CD14-positive monocyte (primary cell): ENCODE measurements at regions not wholly inside any gene's neighbourhood (a gene's known extent, or its start where the extent isn't known, plus 50 kb on each side); places are given as distances from the start of the nearest gene placed in this dataset.

Experiments used
- DNase-seq, 3 donors: peaks; one replicate each; pipeline ENCODE4 v3.0.0-alpha.2; 2011 to 2022
- H2AFZ ChIP-seq: 2 replicates; pipeline ENCODE4 v1.6.0; 2012; ENCODE audit warnings: mild to moderate bottlenecking, low read depth, low read length, inconsistent platforms; ENCODE audit not compliant: insufficient read depth, poor library complexity, severe bottlenecking
- H3K27ac ChIP-seq, 2 donors: 1 replicate in 1 of 2; 2 replicates in 1 of 2; pipeline ENCODE4 v1.5.1; 2012 to 2013; ENCODE audit warnings: low read length in 2 of 2, control low read depth in 1 of 2, inconsistent platforms in 1 of 2, low read depth in 1 of 2, mild to moderate bottlenecking in 1 of 2
- H3K27me3 ChIP-seq, 2 donors: one replicate each; pipeline versions ENCODE4 v1.6.0 to v1.6.1; 2011 to 2013; ENCODE audit warnings: low read length in 2 of 2; ENCODE audit not compliant: control insufficient read depth in 2 of 2, insufficient read depth in 2 of 2
- H3K36me3 ChIP-seq, 2 donors: replicated peaks in 1 of 2; 1 replicate in 1 of 2; 2 replicates in 1 of 2; pipeline versions ENCODE4 v1.5.1 to v1.6.1; 2012 to 2013; ENCODE audit warnings: low read length in 2 of 2, control low read depth in 1 of 2, inconsistent platforms in 1 of 2, mild to moderate bottlenecking in 1 of 2; ENCODE audit not compliant: insufficient read depth in 2 of 2, control insufficient read depth in 1 of 2
- H3K4me1 ChIP-seq, 2 donors: 1 replicate in 1 of 2; 2 replicates in 1 of 2; pipeline versions ENCODE4 v1.5.1 to v1.6.1; 2012 to 2013; ENCODE audit warnings: low read length in 2 of 2, control low read depth in 1 of 2, inconsistent platforms in 1 of 2, mild to moderate bottlenecking in 1 of 2, moderate library complexity in 1 of 2; ENCODE audit not compliant: insufficient read depth in 2 of 2, control insufficient read depth in 1 of 2
- H3K4me2 ChIP-seq: replicated peaks from 2 replicates; pipeline ENCODE3; 2012; ENCODE audit warnings: low read length, moderate library complexity, mild to moderate bottlenecking; ENCODE audit not compliant: poor library complexity, severe bottlenecking; ENCODE audit errors: extremely low read depth
- H3K4me3 ChIP-seq, 3 experiments: fragments of 200-600 bp in 1 of 3; sonication (generic) in 1 of 3; replicated peaks in 1 of 3; 1 replicate in 2 of 3; 2 replicates in 1 of 3; pipeline ENCODE4 v1.5.1; 2011 to 2013; ENCODE audit warnings: low read length in 3 of 3, mild to moderate bottlenecking in 3 of 3, control low read depth in 2 of 3, low read depth in 2 of 3, inconsistent platforms in 1 of 3, moderate library complexity in 1 of 3
- H3K79me2 ChIP-seq: 2 replicates; pipeline ENCODE4 v1.6.0; 2012; ENCODE audit warnings: mild to moderate bottlenecking, control low read depth, inconsistent platforms, low read length, moderate library complexity; ENCODE audit not compliant: insufficient read depth
- H3K9ac ChIP-seq: 2 replicates; pipeline ENCODE4 v1.6.0; 2017; ENCODE audit warnings: low read length, mild to moderate bottlenecking; ENCODE audit not compliant: insufficient read depth, poor library complexity, severe bottlenecking
- H3K9me3 ChIP-seq, 2 donors: replicated peaks in 1 of 2; 1 replicate in 1 of 2; 2 replicates in 1 of 2; pipeline versions ENCODE4 v1.5.1 to v1.6.1; 2012 to 2013; ENCODE audit warnings: low read length in 2 of 2, control low read depth in 1 of 2; ENCODE audit not compliant: control insufficient read depth in 1 of 2, insufficient read depth in 1 of 2
- H4K20me1 ChIP-seq: 2 replicates; pipeline ENCODE4 v1.6.0; 2012; ENCODE audit warnings: mild to moderate bottlenecking, low read length, control low read depth, moderate library complexity; ENCODE audit not compliant: insufficient read depth
- H3K27ac Mint-ChIP-seq, 7 donors: one replicate each; pipeline ENCODE4 v1.8.0; 2020; ENCODE audit warnings: mild to moderate bottlenecking in 7 of 7, mixed read lengths in 7 of 7, moderate library complexity in 6 of 7, inconsistent platforms in 2 of 7
- H3K27me3 Mint-ChIP-seq, 3 donors: one replicate each; pipeline ENCODE4 v1.8.0; 2021 to 2022; ENCODE audit warnings: low read depth in 3 of 3, mild to moderate bottlenecking in 3 of 3, mixed read lengths in 3 of 3, moderate library complexity in 3 of 3, inconsistent platforms in 1 of 3
- H3K36me3 Mint-ChIP-seq, 2 donors: one replicate each; pipeline ENCODE4 v1.8.0; 2020; ENCODE audit warnings: mixed read lengths in 2 of 2, inconsistent platforms in 1 of 2, mild to moderate bottlenecking in 1 of 2
- H3K4me1 Mint-ChIP-seq: one replicate; pipeline ENCODE4 v1.8.0; 2020; ENCODE audit warnings: mild to moderate bottlenecking, mixed read lengths
- H3K4me3 Mint-ChIP-seq, 2 donors: one replicate each; pipeline ENCODE4 v1.8.0; 2020; ENCODE audit warnings: mild to moderate bottlenecking in 2 of 2, mixed read lengths in 2 of 2, moderate library complexity in 1 of 2
- H3K9me3 Mint-ChIP-seq, 7 donors: one replicate each; pipeline ENCODE4 v1.8.0; 2020 to 2022; ENCODE audit warnings: mixed read lengths in 7 of 7, mild to moderate bottlenecking in 6 of 7, moderate library complexity in 6 of 7, inconsistent platforms in 2 of 7
- CTCF ChIP-seq: fragments of 200-600 bp; IDR thresholded peaks from one replicate; pipeline ENCODE4 v1.8.0; 2022; ENCODE audit warnings: antibody characterized with exemption, mild to moderate bottlenecking
- WGBS: methylation state at CpG from one replicate; pipeline ENCODE4 v1.1.5; 2013; ENCODE audit warnings: missing lambda C conversion rate; ENCODE audit not compliant: insufficient coverage; 5-methylcytosine and 5-hydroxymethylcytosine counted together
- intact Hi-C, 2 donors: fragments of 100-400 bp; cut with micrococcal nuclease; formaldehyde crosslinking; loops; one replicate each; pipeline versions ENCODE4 v1.15.0 to v1.15.1; 2023

GRCh38 chr10:88090568-88091214, 227.3 kb downstream of the PTEN start:
- Mint-ChIP-seq H3K4me1 (peaks cover 60% of the 10 kb centered on the region), H3K4me3 (peak overlapping the region in 1 of 2 donors; percentile 37), H3K36me3 (no peaks in the 10 kb centered on the region), H3K9me3 (peaks cover 0 to 3% (median 0%) of the 10 kb centered on the region in 7 donors), H3K27ac (peak overlapping the region; percentile 54 to 92 (median 87)), H3K27me3 (peaks cover 0 to 2% (median 0%) of the 10 kb centered on the region in 3 donors)
- Histone ChIP-seq H3K4me2 (peak overlapping the region; percentile 24), H3K4me3 (peak overlapping the region in 1 of 3 experiments; percentile 1), H2AFZ (peak overlapping the region; percentile 36), H3K27me3 (no peaks in the 10 kb centered on the region), H3K27ac (peak overlapping the region in 1 of 2 donors; percentile 35), H4K20me1 (no peaks in the 10 kb centered on the region), H3K9me3 (no peaks in the 10 kb centered on the region), H3K9ac (no peak overlapping the region), H3K79me2 (no peaks in the 10 kb centered on the region), H3K36me3 (no peaks in the 10 kb centered on the region), H3K4me1 (peaks cover 43 to 49% of the 10 kb centered on the region in 2 donors)
- DNase-seq, result peak in 1 of 3 donors; percentile 45
- intact Hi-C loops, result no loop called here
- WGBS, result 28% methylated on average over 7 of the region's 7 CpGs
- TF ChIP-seq CTCF, result no peak

- Histone ChIP-seq H3K36me3 (no peaks in the 10 kb centered on the region), H4K20me1 (no peaks in the 10 kb centered on the region), H3K4me1 (peaks cover 43 to 52% of the 10 kb centered on the region in 2 donors), H3K9me3 (no peaks in the 10 kb centered on the region), H3K4me2 (peak overlapping the region; percentile 18), H3K27ac (peak overlapping the region in 1 of 2 donors; percentile 35), H2AFZ (no peak overlapping the region), H3K27me3 (no peaks in the 10 kb centered on the region), H3K9ac (no peak overlapping the region), H3K79me2 (no peaks in the 10 kb centered on the region), H3K4me3 (peak overlapping the region in 1 of 3 experiments; percentile 0)
- Mint-ChIP-seq H3K4me1 (peaks cover 57% of the 10 kb centered on the region), H3K9me3 (peaks cover 0 to 3% (median 0%) of the 10 kb centered on the region in 7 donors), H3K27me3 (peaks cover 0 to 2% (median 0%) of the 10 kb centered on the region in 3 donors), H3K36me3 (no peaks in the 10 kb centered on the region), H3K27ac (peak overlapping the region; percentile 75 to 92 (median 87)), H3K4me3 (no peak overlapping the region)
- DNase-seq, result peak in 2 of 3 donors; percentile 55 to 60
- no peak for TF ChIP-seq CTCF
- intact Hi-C loops, result no loop called here
- no CpG with 5 or more reads among the region's 4 CpGs for WGBS
Observed at GRCh38 chr10:88091490-88092061, 228.2 kb downstream of the PTEN start.
